Left ventricle myocardium inferior (tissue), 1 donor: ENCODE measurements at regions not wholly inside any gene's neighbourhood (a gene's known extent, or its start where the extent isn't known, plus 50 kb on each side); places are given as distances from the start of the nearest gene placed in this dataset.

ENCODE experiments used
- DNase-seq: peaks from one replicate; pipeline ENCODE4 v3.0.0-alpha.2; 2020
- H3K27ac ChIP-seq: fragments of 200-600 bp; replicated peaks from 2 replicates; pipeline ENCODE4 v1.8.0; 2021
- H3K27me3 ChIP-seq: fragments of 200-600 bp; 2 replicates; pipeline ENCODE4 v1.8.0; 2021; ENCODE audit warnings: low read depth
- H3K36me3 ChIP-seq: fragments of 200-600 bp; 2 replicates; pipeline ENCODE4 v1.8.0; 2021
- H3K4me1 ChIP-seq: fragments of 200-600 bp; 2 replicates; pipeline ENCODE4 v1.8.0; 2021
- H3K4me3 ChIP-seq: fragments of 200-600 bp; 2 replicates; pipeline ENCODE4 v1.8.0; 2021; ENCODE audit warnings: mild to moderate bottlenecking, moderate library complexity
- H3K9me3 ChIP-seq: fragments of 200-600 bp; replicated peaks from 2 replicates; pipeline ENCODE4 v1.8.0; 2021
- CTCF ChIP-seq: fragments of 200-600 bp; IDR thresholded peaks from 2 replicates; pipeline ENCODE4 v1.8.0; 2021; ENCODE audit warnings: antibody characterized with exemption, mild to moderate bottlenecking, borderline replicate concordance
- intact Hi-C: fragments of 100-400 bp; cut with micrococcal nuclease; formaldehyde crosslinking; loops from one replicate; pipeline ENCODE4 v1.11.0; 2022
- donor health status: DM: no; HTN: yes; CAD: no; lungs with severe emphysema.

DNA sequence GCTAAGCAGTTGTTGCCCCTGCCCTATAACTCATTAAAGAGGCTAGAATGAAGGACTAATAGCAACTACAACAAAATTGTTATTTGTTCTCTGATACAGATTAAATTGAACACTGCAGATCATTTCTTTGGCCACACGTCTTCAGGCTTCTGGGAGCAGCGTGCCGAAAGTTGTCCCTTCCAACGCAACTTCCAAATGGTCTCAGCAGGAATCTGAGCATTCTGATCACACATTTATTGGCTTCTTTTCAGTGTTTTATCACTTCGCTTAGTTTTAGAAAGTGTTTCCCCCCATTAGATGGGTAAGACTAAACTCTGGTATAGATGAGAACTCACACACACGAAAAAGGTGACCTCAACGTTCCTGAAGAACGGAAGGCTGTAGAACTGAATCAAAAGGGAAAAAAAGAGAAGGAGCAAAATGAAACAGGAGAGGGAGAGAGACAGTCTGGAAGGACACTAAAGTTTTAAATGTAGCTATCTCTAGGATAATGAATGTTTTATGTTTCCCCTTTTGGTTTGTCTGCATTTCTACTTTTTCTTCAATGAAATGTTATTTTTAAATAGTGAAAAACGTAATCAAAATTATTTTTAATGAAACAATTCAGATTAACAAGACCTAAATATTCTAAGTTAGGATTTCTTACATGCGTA, 336.5 kb downstream of the RRAGC start:
- Histone ChIP-seq H3K9me3 (no peaks in the 10 kb centered on the region), H3K36me3 (no peaks in the 10 kb centered on the region), H3K27ac (no peak overlapping the region), H3K4me3 (no peak overlapping the region), H3K27me3 (peaks cover 63% of the 10 kb centered on the region), H3K4me1 (no peaks in the 10 kb centered on the region)
- intact Hi-C loops, result no loop called here
- no peak for DNase-seq
- TF ChIP-seq CTCF, result no peak

- intact Hi-C loops, result no loop called here
Observed at GRCh38 chr1:38516560-38516959, 343.0 kb downstream of the RRAGC start.

DNA sequence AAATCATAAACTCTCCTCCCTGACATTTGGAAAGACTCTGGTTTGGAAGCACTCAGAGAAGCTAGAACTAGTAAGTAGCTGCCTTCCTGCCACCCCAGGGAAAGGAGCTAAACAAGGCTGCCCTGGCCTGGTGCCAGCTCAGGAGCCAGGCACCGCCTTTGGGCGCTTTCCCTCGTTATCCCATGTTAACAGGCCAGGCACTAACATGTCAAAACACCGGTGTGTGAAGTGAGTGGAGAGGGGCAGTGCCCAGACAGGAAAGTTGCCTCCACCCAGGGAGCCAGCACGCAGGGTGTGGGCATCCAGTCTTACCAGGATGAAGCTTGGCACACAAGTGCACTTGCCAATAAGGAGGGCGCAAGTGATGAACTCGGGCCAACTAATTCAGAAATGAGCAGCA, 346.8 kb downstream of the RRAGC start:
- no peak for TF ChIP-seq CTCF
- H3K36me3 ChIP-seq, result no peaks in the 10 kb centered on the region
- no peaks in the 10 kb centered on the region for H3K9me3 ChIP-seq
- no peak overlapping the region for H3K27ac ChIP-seq
- DNase-seq, result no peak
- H3K4me3 ChIP-seq, result no peak overlapping the region
- H3K4me1 ChIP-seq, result peaks cover 3% of the 10 kb centered on the region
- intact Hi-C loops, result no loop called here
- peaks cover 70% of the 10 kb centered on the region for H3K27me3 ChIP-seq

More at GRCh38 chr1:38516560-38516959, 343.0 kb downstream of the RRAGC start:
- H3K27ac ChIP-seq, result no peak overlapping the region
- no peaks in the 10 kb centered on the region for H3K9me3 ChIP-seq
- H3K4me3 ChIP-seq, result no peak overlapping the region
- H3K27me3 ChIP-seq, result peaks cover 32% of the 10 kb centered on the region
- H3K4me1 ChIP-seq, result peaks cover 3% of the 10 kb centered on the region
- no peak for DNase-seq
- no peaks in the 10 kb centered on the region for H3K36me3 ChIP-seq
- TF ChIP-seq CTCF, result no peak

DNA sequence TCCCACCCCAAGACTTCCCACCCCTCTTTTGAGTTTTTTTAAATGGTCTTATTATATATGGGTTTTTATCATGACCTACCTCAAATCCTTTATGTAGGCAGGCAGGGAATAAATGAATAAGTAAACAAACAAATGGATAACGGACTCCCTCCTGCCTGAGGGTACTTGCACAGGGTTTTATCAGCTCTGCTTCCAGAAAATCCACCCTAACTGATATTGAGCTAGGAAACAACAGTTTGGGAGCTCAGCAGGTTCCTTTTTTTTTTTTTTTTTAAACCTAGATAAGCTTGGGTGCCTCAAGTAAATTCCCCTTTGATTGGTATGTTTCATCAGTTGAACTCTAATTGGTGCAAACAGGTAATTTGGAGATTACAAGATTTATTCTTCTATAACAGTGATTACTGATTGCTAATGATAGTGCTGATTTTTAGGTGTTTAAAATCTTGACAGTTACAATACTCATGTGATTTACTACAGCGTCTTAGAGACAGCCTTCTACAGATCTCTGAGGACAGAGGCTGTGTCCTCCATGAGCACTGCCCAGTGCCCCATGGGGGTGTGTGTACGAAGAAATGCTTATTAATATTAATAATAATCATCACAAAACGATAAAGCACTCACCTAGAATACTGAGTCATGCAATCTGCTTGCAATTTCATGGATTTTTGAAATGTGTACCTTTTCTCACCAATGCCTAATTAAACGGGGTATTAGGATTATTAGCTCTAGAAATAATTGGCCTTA, 347.4 kb downstream of the RRAGC start:
- intact Hi-C loops, result no loop called here
- H3K4me3 ChIP-seq, result no peak overlapping the region
- peaks cover 3% of the 10 kb centered on the region for H3K4me1 ChIP-seq
- DNase-seq, result no peak
- no peak for TF ChIP-seq CTCF
- H3K9me3 ChIP-seq, result no peaks in the 10 kb centered on the region
- peaks cover 75% of the 10 kb centered on the region for H3K27me3 ChIP-seq
- no peak overlapping the region for H3K27ac ChIP-seq
- H3K36me3 ChIP-seq, result no peaks in the 10 kb centered on the region

- Histone ChIP-seq H3K9me3 (no peaks in the 10 kb centered on the region), H3K36me3 (no peaks in the 10 kb centered on the region), H3K4me3 (no peak overlapping the region), H3K27ac (no peak overlapping the region), H3K4me1 (peaks cover 3% of the 10 kb centered on the region), H3K27me3 (peaks cover 93% of the 10 kb centered on the region)
- TF ChIP-seq CTCF, result no peak
- intact Hi-C loops, result no loop called here
- no peak for DNase-seq
Observed at GRCh38 chr1:38508232-38508631, 351.3 kb downstream of the RRAGC start.
